ENCODE measurements at regions not wholly inside any gene's neighbourhood (a gene's known extent, or its start where the extent isn't known, plus 50 kb on each side); places are given as distances from the start of the nearest gene placed in this dataset.

DNA sequence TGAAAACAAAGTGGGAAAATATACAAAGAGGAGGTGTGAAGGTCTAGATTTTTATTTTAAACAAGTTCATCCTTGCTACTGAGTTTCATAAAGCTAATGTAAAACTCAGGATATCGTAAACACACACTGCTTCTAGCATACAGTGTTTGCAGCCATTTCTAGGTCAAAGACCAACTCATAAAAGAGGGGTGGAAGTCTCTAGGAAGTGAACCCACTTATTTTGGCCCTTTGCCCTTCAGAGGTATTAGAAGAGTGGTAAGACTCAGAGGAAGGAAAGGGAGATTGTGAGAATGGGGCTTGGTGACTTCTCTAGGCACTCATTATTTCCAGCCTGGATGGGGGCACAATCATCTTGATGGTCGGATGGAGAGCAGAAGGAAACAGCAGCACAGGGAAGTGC is 91.2 kb downstream of the TNFSF18 start:
- DNase-seq: no peak

DNA sequence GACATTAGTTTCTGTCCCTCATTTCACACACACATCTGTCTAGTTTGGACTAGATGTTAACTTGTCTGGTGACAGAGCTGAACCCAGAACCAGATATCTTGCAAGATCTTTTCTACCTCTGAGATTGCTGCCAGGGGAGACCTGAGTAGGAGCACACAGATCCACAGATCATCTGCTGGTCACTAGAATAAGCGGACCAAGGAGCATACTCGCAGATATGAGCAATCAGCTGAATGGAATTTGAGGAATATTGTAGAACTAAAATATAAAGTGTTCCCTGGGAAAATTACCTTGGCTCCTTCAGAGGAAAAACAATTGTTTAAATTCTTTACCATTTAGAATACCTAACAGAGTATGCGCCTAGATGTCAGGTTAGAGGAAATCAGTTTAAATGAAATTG is 90.7 kb downstream of the TNFSF18 start:
- no peak for DNase-seq

DNA sequence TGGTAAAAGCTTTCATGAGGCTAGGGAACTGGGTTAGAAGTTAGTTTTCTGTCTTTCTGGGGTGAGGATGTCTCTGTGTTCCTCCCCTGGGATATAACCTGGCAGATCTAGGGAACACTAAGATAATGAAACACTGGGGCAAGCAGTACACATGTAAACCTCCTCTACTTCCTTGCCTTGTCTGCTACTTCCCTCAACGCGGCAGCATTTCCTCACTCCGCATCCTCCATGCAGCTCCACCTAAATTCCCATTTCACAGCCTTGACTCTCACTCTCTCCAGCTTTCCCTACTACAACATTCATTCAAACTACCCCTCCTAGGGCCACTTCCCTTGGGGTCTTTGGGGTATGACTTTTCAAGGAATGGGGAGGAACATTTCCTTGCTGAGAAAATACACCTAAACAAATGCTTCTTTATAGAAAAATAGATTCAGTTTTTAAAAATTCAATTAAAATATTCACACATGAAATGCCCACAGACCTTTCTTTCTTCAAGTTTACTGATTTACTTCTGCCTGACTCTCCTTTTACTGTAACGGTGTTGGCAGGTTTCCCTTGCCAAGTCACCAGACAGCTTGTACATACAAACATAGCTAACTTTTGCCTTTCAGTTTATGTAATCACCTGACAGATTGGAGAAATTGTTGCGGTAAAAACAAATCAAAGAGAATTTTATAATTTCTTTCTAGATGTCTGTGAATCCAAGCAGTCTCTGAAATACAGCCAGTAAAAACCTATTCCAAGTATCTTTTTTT is 90.1 kb downstream of the TNFSF18 start:
- no peak for DNase-seq

DNA sequence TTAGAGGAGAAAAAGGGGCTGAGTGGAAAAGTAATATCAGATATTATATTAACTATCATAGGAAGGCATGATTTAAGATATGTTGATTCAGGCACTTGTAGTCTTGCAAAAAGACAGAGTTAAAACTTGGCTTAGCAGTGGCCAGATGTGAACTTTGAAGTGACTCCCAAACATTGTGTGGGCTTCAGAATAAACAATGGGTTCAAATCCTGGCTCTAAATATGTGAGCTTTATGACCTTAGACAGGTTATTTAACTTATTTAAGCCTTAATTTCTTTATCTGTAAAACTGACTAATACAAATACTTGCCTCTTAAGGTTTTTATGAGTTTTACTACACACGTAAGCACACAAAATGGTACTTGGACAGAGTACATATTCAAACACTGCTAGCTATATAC is 85.9 kb downstream of the TNFSF18 start:
- DNase-seq: no peak

DNA sequence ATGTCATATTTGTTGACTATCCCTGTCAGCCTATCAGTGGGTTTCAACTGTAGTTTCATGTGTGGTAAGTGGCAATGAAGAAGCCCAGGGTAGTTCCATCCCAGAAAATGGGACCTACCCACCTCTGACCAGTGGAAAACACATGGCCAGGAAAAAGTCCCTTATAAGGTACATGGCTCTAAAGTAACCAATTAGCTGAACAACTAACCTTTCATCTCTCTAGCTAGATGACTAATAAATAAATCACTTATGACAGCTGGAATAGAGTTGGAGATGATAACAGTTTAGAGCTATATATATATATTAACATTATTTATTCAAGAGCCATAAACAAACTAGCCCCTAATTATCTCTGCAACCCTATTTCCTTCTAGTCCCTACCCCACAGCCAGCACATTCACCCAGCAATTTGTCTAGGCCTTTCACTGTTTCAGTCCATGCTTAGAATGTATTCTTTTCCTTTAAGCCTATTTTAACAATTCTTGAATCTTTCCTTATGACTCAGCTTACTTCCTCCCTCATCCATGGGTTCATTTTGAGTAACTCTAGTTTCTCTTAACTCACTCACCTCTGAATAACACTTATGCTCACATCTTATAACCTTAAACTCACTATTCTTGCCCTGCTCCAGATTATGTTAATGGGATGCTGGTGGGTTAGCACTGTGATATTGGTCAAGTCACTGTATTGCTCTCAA is 83.7 kb downstream of the TNFSF18 start:
- DNase-seq: peak; percentile 64

DNA sequence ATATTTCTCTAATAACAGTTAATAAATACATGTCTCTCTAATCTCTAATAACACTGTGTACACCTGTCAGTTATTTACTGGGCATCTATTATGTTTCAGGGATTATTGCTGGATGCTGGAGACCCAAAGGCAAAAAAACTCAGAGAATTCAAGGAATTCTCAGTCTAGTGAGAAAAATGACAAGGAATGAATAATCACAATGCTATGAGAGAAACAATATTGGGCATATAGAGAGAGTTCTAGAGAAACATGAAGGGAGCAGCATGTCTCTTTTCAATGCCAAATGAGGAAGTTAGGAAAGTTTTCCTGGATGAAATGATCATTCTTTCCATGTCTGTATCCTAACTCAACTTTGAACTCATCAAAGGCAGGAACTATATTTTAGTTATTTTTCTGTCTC is 82.8 kb downstream of the TNFSF18 start:
- DNase-seq: no peak

DNA sequence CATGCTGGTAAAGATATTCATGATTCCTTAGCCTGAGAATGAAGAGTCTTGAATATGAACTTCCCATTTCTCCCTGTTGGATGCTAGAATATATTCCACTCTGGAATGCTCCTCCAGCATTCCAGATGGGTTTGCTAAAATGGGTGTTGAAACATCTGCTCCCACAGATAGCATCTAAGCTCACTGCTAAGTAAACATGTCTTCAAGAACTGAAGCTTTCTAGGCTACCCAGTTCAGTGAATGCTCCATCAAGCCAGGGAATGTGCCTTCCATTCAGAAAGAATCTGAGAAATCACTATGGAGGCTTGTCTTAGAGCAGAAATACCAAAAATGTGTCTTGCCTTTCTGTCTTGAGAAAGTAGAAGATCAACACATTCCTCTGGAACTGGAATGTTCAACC is 81.1 kb downstream of the TNFSF18 start:
- no peak for DNase-seq

DNA sequence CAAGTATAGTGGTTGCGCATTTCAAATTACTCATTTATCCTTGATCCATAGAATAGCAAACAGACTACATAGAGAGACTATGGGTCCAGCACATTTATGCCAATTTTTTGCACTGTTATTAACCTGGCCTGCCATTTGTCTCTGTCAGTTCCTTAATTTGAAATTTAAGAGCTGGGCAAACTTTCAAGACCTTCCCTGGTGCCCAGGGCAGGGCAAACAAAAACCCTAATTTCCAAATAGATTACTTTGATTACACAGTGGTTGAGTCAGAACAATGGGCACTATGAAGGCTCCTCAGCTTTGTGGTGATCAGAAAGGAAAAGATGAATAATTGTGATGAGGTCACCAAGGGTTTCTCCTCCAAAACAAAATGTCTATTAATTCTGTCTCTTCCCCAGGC is 80.6 kb downstream of the TNFSF18 start:
- peak; percentile 30 for DNase-seq

DNA sequence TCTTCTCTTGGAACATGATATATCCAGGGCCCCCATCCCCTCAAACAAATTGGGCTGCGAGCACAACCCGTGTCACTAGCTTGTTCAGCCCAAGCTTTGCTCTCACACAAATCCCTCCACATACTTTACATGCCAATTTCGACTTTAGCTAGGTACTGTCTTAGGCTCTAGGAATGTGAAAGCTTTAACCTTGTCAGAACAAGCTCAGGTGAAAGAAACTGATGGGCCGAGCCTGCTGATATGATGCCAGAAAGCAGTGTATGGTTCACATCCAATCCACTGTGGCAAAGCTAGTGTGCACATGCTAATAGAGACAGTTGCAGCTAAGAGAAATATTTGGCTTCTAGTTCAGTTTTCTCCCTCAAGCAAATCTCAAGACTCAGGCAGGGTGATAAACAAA is 79.5 kb downstream of the TNFSF18 start:
- no peak for DNase-seq

DNA sequence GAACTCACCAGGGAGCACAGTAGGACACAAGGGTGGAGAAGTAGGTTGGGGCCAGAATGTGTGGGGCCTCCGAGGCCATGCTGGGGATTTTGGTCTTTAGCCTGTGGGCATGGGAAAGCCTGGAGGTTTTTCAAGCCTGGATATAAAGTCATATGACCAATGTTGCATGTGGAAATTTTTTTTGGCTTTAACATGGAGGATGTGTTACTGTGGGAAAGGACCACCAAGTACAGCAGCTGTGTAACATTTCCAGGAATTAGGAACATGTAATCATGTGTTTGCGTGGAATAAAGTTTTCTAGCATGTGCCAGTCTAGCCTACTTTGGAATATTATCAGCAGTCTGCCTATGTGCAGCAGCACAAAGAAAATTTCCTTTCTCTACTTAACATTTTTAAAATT is 78.5 kb downstream of the TNFSF18 start:
- no peak for DNase-seq

DNA sequence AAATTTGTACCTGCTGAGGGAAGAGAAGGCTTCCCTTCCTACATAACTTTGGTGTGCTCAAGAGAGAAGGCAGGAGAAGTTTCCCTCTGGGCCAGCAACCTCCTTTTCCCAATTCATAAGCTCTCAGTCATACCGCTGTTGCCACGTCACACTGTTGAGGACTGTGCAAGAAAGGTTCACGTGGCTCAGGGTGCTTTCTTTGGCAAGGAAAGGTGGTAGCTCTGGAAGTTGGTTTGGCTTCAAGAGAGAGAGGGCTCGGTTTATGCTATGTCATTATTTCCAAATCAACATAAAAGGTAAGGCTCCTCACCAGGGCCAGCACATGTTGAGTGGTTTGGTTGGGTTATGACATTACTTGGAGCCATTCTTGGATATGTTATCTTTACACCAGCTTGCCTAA is 77.3 kb downstream of the TNFSF18 start:
- DNase-seq: no peak

DNA sequence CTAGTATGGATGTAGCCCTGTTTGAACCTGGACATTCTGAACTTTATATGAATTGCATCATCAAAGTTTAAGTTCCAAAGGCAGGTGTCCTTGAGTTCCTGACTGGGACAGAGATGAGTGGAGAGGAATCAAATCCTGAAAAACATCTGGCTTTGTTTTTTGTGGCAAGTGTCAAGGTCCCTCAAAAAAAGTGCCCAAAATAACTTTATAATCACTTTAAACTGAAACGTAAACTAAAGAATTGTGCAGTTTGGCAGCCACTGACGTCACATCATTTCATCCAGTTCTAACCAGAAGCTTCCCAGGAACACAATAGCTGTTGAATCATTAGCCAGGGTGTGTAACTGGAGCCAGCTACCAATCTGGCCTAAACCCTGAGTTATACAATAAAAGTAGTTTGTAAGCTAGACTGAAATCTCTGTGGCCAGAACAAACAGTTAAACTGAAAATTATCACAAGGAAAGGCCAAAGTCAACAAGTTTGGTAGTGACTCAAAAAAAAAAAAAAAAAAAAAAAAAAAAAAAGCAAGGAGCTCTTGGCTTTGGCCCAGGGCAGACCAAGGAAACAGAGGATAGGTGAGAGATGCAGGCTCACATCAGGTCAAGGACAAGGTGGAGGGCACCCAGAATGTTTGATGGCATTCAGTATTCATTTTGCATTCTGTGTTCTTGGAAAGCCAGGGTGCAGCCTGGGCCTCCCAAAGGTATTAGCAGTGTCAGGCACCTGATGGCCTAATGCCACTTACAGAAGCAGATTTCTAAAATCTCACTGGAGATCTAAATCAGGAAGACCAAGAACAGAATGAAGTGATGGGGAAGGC is 74.3 kb downstream of the TNFSF18 start:
- no peak for DNase-seq

DNA sequence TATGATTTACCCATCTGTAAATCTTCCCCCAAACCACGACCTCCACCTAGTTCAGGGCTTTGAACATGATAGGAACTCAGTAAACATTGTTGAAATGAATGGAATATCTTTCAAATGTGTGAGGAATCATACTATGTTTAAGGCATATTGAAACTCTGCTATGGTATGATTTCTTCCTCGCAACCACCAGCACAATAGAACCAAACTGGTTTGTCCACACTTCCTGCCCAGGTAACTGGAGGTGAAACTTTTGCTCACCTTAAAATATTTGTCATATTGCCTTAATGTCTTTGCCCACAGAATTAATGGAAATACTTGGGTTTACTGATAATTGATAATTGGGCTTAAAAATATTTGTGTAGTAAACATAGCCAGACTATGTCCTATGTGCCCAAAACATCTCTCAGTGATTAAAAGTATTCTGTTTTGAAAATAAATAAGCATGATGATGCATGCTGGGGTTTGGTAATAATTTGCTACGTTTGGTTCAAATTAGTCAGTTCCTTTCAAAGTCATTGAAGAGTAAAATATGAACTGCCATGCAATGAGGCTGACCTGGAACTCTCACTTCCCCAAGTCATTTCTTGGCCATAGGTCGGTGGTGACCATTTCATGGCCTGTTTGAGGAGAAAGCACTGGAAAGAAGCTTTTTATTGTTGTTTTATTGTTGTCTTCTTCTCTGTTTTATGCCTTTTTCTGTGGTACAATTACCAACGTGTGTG is 73.3 kb downstream of the TNFSF18 start:
- no peak for DNase-seq

DNA sequence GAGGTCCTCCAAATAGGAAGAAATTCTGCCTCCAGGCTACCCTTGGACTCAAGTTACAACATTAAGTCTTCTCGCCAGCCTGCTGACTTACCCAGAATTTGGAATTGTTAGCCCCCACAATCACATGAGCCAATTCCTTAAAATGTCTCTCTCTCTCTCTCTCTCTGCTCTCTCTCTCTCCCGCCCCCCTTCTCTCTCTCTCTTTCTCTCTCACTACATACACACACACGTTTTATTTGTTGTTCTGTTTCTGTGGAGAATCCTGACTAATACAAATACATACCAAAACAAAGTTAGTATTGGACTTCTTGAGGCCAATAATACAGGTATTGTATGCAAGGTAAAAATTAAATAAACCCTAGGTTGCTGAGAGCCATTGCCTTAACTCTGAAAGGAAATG is 72.1 kb downstream of the TNFSF18 start:
- DNase-seq: no peak

DNA sequence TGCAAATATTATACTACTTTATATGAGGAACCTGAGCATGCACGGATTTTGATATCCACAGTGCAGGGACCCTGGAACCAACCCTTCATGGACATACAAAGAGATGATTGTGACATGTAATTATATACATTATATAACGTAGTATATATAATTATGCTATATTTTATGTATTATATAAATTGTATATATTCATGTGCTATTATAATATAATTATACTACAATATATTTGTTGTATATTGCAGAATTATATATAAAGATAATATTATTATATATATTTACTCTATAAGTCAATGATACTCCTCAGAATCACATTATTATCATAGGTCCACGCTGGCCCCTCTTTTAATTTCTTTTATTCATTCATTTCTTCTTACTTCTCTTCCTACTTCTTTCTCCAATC is 70.9 kb downstream of the TNFSF18 start:
- DNase-seq: no peak

DNA sequence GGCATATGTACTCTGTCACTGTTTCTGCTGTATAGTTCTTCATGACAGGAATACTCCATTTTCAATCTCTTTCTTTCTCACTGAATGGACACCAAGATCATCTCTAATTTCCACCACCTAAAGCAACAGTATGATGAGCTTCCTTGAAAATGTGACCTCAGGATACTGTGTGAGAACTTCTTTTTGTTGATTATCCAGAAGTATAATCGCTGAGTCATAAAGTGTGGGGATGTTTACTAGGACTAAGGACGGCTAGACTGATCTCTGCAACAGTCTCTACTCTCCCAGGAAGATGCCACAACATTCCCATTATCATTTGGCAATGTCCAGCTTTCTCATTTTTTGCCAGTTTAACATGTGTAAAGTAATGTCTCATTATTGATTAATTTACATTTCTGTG is 70.3 kb downstream of the TNFSF18 start:
- DNase-seq: no peak

DNA sequence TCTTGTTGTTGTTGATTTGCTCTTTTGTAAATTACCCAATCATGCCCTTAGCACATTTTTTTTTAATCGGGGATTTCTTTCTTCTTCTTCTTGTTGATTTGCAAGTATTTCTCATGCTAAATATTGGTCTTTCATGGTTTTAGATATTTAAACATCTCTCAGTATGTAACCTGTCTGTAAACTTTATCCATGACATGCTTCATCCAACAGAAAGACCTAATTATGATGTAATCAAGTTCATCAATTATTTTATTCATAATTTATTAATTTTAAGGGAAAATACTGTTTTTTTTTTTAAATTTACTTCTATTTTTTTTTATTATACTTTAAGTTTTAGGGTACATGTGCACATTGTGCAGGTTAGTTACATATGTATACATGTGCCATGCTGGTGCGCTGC is 69.8 kb downstream of the TNFSF18 start:
- no peak for DNase-seq
